ENCODE measurements at regions not wholly inside any gene's neighbourhood (a gene's known extent, or its start where the extent isn't known, plus 50 kb on each side); places are given as distances from the start of the nearest gene placed in this dataset.

DNA sequence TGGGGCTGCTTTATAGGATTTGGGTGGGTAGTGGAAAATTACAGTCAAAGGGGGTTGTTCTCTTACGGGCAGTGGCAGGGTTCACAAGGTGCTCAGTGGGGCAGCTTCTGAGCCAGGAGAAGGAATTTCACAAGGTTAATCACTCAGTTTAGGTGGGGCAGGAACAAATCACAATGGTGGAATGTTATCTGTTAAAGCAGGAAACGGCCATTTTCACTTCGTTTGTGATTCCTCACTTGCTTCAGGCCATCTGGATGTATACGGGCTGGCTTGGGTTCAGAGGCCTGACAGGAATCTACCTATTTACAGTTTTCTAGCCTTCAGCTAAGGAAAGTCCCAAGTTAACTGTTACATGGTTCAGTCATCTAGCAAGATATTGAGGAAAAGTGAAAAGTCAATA lies 1003.5 kb downstream of the STPG2 start:
- TF ChIP-seq, protein P1, sequence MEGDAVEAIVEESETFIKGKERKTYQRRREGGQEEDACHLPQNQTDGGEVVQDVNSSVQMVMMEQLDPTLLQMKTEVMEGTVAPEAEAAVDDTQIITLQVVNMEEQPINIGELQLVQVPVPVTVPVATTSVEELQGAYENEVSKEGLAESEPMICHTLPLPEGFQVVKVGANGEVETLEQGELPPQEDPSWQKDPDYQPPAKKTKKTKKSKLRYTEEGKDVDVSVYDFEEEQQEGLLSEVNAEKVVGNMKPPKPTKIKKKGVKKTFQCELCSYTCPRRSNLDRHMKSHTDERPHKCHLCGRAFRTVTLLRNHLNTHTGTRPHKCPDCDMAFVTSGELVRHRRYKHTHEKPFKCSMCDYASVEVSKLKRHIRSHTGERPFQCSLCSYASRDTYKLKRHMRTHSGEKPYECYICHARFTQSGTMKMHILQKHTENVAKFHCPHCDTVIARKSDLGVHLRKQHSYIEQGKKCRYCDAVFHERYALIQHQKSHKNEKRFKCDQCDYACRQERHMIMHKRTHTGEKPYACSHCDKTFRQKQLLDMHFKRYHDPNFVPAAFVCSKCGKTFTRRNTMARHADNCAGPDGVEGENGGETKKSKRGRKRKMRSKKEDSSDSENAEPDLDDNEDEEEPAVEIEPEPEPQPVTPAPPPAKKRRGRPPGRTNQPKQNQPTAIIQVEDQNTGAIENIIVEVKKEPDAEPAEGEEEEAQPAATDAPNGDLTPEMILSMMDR (IDR thresholded peaks at IDR 0.05), result no peak
- TF ChIP-seq POLR2AphosphoS5 (IDR thresholded peaks at IDR 0.05) (no peak), POLR2A (IDR thresholded peaks at IDR 0.05) (no peak)

All from transverse colon (tissue), 4 donors.